ENCODE measurements at regions not wholly inside any gene's neighbourhood (a gene's known extent, or its start where the extent isn't known, plus 50 kb on each side); places are given as distances from the start of the nearest gene placed in this dataset.

DNA sequence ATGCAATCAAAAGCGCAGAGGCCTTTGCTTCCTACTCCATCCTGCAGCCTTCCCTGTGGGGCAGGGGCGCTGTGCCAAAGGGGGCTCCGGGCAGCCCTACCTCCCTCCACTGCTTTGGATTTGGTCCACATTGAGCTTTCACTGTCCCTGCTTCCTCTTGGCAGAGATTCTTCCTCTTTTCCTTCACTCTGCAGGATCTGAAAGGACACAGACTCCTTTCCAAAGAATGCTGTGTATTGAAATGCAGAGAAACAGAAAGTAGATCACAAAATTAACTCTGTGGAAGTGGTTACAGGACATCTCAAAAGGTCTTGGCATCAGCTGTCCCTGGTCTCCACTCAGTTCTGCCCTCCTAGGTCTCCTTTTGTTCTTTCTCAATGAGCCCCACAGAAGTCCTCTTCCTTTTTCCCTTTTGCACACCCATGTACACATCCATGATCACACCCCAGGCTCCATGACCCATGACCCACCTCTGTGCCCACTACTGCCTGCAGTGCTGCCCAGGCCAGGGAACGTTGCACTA, 64.1 kb downstream of the CCR1 start:
- TF ChIP-seq CTCF (conservative IDR thresholded peaks at IDR 0.05; ENCODE audit: low read depth, low read length) (no peak), EZH2 (IDR thresholded peaks at IDR 0.05; ENCODE audit: borderline replicate concordance, low read depth, low read length, poor library complexity, severe bottlenecking) (no peak)
